C4-2B (cell line): ENCODE measurements at regions not wholly inside any gene's neighbourhood (a gene's known extent, or its start where the extent isn't known, plus 50 kb on each side); places are given as distances from the start of the nearest gene placed in this dataset.

Source experiments
- ZFX ChIP-seq: fragments of 450-650 bp; IDR thresholded peaks from 2 replicates; pipeline ENCODE4 v1.6.1; 2017
- TF ChIP-seq, protein P1 (sequence below): fragments of 450-650 bp; conservative IDR thresholded peaks from 2 replicates; pipeline ENCODE4 v1.5.1; 2017; ENCODE audit warnings: mild to moderate bottlenecking

DNA sequence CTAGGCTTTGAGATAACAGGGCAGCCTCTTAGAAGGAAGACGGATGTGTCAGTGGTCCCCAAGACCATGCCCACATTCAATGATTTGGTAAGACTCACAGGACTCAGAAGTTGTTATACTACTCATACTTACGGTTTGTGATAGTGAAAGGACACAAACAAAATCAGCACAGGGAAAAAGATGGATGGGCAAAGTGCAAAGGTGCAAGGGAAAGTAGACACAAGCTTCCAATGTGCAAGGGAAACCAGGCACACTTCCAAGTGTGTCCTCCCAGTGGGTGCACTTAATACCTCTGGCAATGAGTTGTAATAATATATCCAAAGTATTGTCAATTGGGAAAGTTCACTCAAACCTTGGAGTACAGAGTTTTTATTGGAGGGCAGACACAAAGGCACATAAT lies 53.8 kb upstream of the VCX start:
- TF ChIP-seq, protein P1, sequence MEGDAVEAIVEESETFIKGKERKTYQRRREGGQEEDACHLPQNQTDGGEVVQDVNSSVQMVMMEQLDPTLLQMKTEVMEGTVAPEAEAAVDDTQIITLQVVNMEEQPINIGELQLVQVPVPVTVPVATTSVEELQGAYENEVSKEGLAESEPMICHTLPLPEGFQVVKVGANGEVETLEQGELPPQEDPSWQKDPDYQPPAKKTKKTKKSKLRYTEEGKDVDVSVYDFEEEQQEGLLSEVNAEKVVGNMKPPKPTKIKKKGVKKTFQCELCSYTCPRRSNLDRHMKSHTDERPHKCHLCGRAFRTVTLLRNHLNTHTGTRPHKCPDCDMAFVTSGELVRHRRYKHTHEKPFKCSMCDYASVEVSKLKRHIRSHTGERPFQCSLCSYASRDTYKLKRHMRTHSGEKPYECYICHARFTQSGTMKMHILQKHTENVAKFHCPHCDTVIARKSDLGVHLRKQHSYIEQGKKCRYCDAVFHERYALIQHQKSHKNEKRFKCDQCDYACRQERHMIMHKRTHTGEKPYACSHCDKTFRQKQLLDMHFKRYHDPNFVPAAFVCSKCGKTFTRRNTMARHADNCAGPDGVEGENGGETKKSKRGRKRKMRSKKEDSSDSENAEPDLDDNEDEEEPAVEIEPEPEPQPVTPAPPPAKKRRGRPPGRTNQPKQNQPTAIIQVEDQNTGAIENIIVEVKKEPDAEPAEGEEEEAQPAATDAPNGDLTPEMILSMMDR = no peak
- no peak for TF ChIP-seq ZFX
